HG03066 (cell line): ENCODE measurements at regions not wholly inside any gene's neighbourhood (a gene's known extent, or its start where the extent isn't known, plus 50 kb on each side); places are given as distances from the start of the nearest gene placed in this dataset.
A peak's percentile ranks its signal among the peaks of the same experiment; 100 is the strongest.

Source experiments
- ATAC-seq: cut with Tn5 transposase; IDR thresholded peaks from one replicate; pipeline ENCODE4 v1.9.1; 2021; ENCODE audit warnings: low read depth; ENCODE audit not compliant: unreplicated experiment

- ATAC-seq = no peak
Observed at GRCh38 chr1:104435255-104435654, 685.6 kb downstream of the AMY1C start.

- ATAC-seq = no peak
Observed at GRCh38 chr1:104440011-104440410, 690.3 kb downstream of the AMY1C start.

GRCh38 chr1:104456724-104457123, 707.0 kb downstream of the AMY1C start:
- ATAC-seq = no peak

- no peak for ATAC-seq
Observed at GRCh38 chr1:104459886-104460285, 710.2 kb downstream of the AMY1C start.

GRCh38 chr1:104460880-104461279, 711.2 kb downstream of the AMY1C start:
- no peak for ATAC-seq

- ATAC-seq = no peak
Observed at GRCh38 chr1:104463126-104463697, 713.5 kb downstream of the AMY1C start.

- ATAC-seq = no peak
Observed at GRCh38 chr1:104466068-104466467, 716.4 kb downstream of the AMY1C start.

GRCh38 chr1:104467590-104467989, 717.9 kb downstream of the AMY1C start:
- ATAC-seq = peak; percentile 52

GRCh38 chr1:104468282-104468681, 718.6 kb downstream of the AMY1C start:
- ATAC-seq = peak; percentile 41

- no peak for ATAC-seq
Observed at GRCh38 chr1:104476126-104476525, 726.4 kb downstream of the AMY1C start.

GRCh38 chr1:104488296-104489015, 738.8 kb downstream of the AMY1C start:
- ATAC-seq = no peak

- ATAC-seq = no peak
Observed at GRCh38 chr1:104526158-104526795, 776.6 kb downstream of the AMY1C start.

GRCh38 chr1:104531990-104532389, 782.3 kb downstream of the AMY1C start:
- no peak for ATAC-seq

GRCh38 chr1:104574620-104575019, 824.9 kb downstream of the AMY1C start:
- ATAC-seq = no peak

GRCh38 chr1:104592926-104593325, 843.2 kb downstream of the AMY1C start:
- no peak for ATAC-seq

- ATAC-seq = no peak
Observed at GRCh38 chr1:104593413-104594187, 843.9 kb downstream of the AMY1C start.

GRCh38 chr1:104617474-104617873, 867.8 kb downstream of the AMY1C start:
- ATAC-seq = no peak

- ATAC-seq = no peak
Observed at GRCh38 chr1:104621221-104621620, 871.5 kb downstream of the AMY1C start.

- ATAC-seq = no peak
Observed at GRCh38 chr1:104624538-104624937, 874.8 kb downstream of the AMY1C start.

GRCh38 chr1:104629589-104629988, 879.9 kb downstream of the AMY1C start:
- no peak for ATAC-seq

- ATAC-seq = no peak
Observed at GRCh38 chr1:104630567-104631149, 881.0 kb downstream of the AMY1C start.
